Activated B cell treated with CpG ODN at 0.5 μM for 24 hours (primary cell): ENCODE measurements at regions not wholly inside any gene's neighbourhood (a gene's known extent, or its start where the extent isn't known, plus 50 kb on each side); places are given as distances from the start of the nearest gene placed in this dataset.

Experiments used
- ATAC-seq: fragments of 200-7000 bp; cut with Tn5 transposase; one replicate; pipeline ENCODE4 v1.10.0; 2021; ENCODE audit warnings: low read depth, mild to moderate bottlenecking, moderate library complexity
- CTCF ChIA-PET: fragments of 350-600 bp; sonication (Branson Sonifier 250); formaldehyde crosslinking; loops from one replicate; lab custom pipeline; 2021; ENCODE audit warnings: antibody characterized with exemption; lab: Charles Lee
- POLR2A ChIA-PET: fragments of 350-600 bp; sonication (Branson Sonifier 250); formaldehyde crosslinking; loops from one replicate; lab custom pipeline; 2021; ENCODE audit warnings: antibody characterized with exemption; lab: Charles Lee
- DNase-seq: peaks from one replicate; pipeline ENCODE4 v3.0.0; 2022
- H3K27ac Mint-ChIP-seq: one replicate; pipeline ENCODE4 v1.8.0; 2020; ENCODE audit warnings: mixed read lengths
- H3K27me3 Mint-ChIP-seq: one replicate; pipeline ENCODE4 v1.8.0; 2021; ENCODE audit warnings: mixed read lengths
- H3K36me3 Mint-ChIP-seq: one replicate; pipeline ENCODE4 v1.8.0; 2021; ENCODE audit warnings: low read depth, mixed read lengths
- H3K4me1 Mint-ChIP-seq: one replicate; pipeline ENCODE4 v1.8.0; 2021; ENCODE audit warnings: mixed read lengths
- H3K4me3 Mint-ChIP-seq: one replicate; pipeline ENCODE4 v1.8.0; 2020; ENCODE audit warnings: mild to moderate bottlenecking, mixed read lengths
- H3K9me3 Mint-ChIP-seq: one replicate; pipeline ENCODE4 v1.8.0; 2020; ENCODE audit warnings: mixed read lengths
- CTCF ChIP-seq: fragments of 200-600 bp; IDR thresholded peaks from one replicate; pipeline ENCODE4 v1.8.0; 2022; ENCODE audit warnings: antibody characterized with exemption, mild to moderate bottlenecking
- intact Hi-C: fragments of 100-400 bp; cut with micrococcal nuclease; formaldehyde crosslinking; loops from one replicate; pipeline ENCODE4 v1.15.1; 2024

- Mint-ChIP-seq H3K27ac (peak overlapping the region; percentile 70), H3K36me3 (no peaks in the 10 kb centered on the region), H3K27me3 (no peaks in the 10 kb centered on the region), H3K4me1 (peaks cover 45% of the 10 kb centered on the region), H3K4me3 (no peak overlapping the region), H3K9me3 (no peaks in the 10 kb centered on the region)
- ChIA-PET POLR2A (interaction anchor here (0.6 to 1.5 kb wide), 7 partner anchors 12 to 113 kb away, joined by 3 to 5 read pairs (median 4); no protein-coding TSS in a partner anchor), CTCF (interaction anchor here (0.6 to 1.4 kb wide), 2 partner anchors 61 to 65 kb away, joined by 3 read pairs; no protein-coding TSS in a partner anchor)
- no peak for TF ChIP-seq CTCF
- ATAC-seq (peak; percentile 33), DNase-seq (no peak)
- intact Hi-C loops, result no loop called here
These were observed 112.8 kb downstream of the CDC42EP3 start for GRCh38 chr2:37558623-37559022.

GRCh38 chr2:37560241-37560848, 111.1 kb downstream of the CDC42EP3 start:
- no peak for TF ChIP-seq CTCF
- Mint-ChIP-seq H3K36me3 (no peaks in the 10 kb centered on the region), H3K4me3 (no peak overlapping the region), H3K9me3 (no peaks in the 10 kb centered on the region), H3K27ac (peak overlapping the region; percentile 3), H3K27me3 (no peaks in the 10 kb centered on the region), H3K4me1 (peaks cover 45% of the 10 kb centered on the region)
- intact Hi-C loops, result no loop called here
- no peak for ATAC-seq
- DNase-seq, result no peak
- ChIA-PET CTCF (no interaction called here), POLR2A (interaction anchor here (0.7 kb wide), 1 partner anchor 192 kb away, joined by 3 read pairs; no protein-coding TSS in a partner anchor)

- CTCF ChIA-PET, result interaction anchor here (1.0 kb wide), 1 partner anchor 11 kb away, joined by 3 read pairs; no protein-coding TSS in a partner anchor
- no peaks in the 10 kb centered on the region for H3K36me3 Mint-ChIP-seq
- intact Hi-C loops, result no loop called here
- peaks cover 45% of the 10 kb centered on the region for H3K4me1 Mint-ChIP-seq
- H3K4me3 Mint-ChIP-seq, result no peak overlapping the region
- DNase-seq, result no peak
- peak overlapping the region; percentile 63 for H3K27ac Mint-ChIP-seq
- no peak for TF ChIP-seq CTCF
- no peaks in the 10 kb centered on the region for H3K9me3 Mint-ChIP-seq
- no peaks in the 10 kb centered on the region for H3K27me3 Mint-ChIP-seq
- POLR2A ChIA-PET, result interaction anchor here (0.7 to 1.2 kb wide), 3 partner anchors 64 to 192 kb away, joined by 3 to 4 read pairs (median 4); no protein-coding TSS in a partner anchor
- ATAC-seq, result no peak
These were observed 110.4 kb downstream of the CDC42EP3 start for GRCh38 chr2:37560863-37561614.

- no peak for TF ChIP-seq CTCF
- Mint-ChIP-seq H3K4me3 (no peak overlapping the region), H3K27ac (peak overlapping the region; percentile 63), H3K4me1 (peaks cover 45% of the 10 kb centered on the region), H3K27me3 (no peaks in the 10 kb centered on the region), H3K9me3 (no peaks in the 10 kb centered on the region), H3K36me3 (no peaks in the 10 kb centered on the region)
- POLR2A ChIA-PET, result interaction anchor here (0.8 to 1.2 kb wide), 2 partner anchors 63 to 92 kb away, joined by 4 read pairs; no protein-coding TSS in a partner anchor
- ATAC-seq (peak; percentile 77), DNase-seq (no peak)
- intact Hi-C loops, result no loop called here
- CTCF ChIA-PET, result interaction anchor here (1.0 kb wide), 1 partner anchor 12 kb away, joined by 3 read pairs; no protein-coding TSS in a partner anchor
These were observed 109.5 kb downstream of the CDC42EP3 start for GRCh38 chr2:37561615-37562569.
